GM23338 (cell line): ENCODE measurements at regions not wholly inside any gene's neighbourhood (a gene's known extent, or its start where the extent isn't known, plus 50 kb on each side); places are given as distances from the start of the nearest gene placed in this dataset.

ENCODE experiments used
- ATAC-seq: fragments of 200-7000 bp; cut with Tn5 transposase; 3 replicates; pipeline ENCODE4 v1.9.1; 2020
- DNase-seq: peaks from one replicate; pipeline ENCODE4 v3.0.0-alpha.2; 2015; ENCODE audit warnings: low spot score
- H2AFZ ChIP-seq: fragments of 200-600 bp; sonication (generic); 2 replicates; pipeline ENCODE4 v1.8.0; 2016; ENCODE audit warnings: antibody characterized with exemption, mild to moderate bottlenecking, moderate library complexity
- H3F3A ChIP-seq: fragments of 200-600 bp; sonication (generic); replicated peaks from 2 replicates; pipeline ENCODE4 v1.8.0; 2017; ENCODE audit warnings: antibody characterized with exemption, mixed run types, low read depth
- H3K27ac ChIP-seq: fragments of 200-600 bp; sonication (generic); 2 replicates; pipeline ENCODE4 v1.6.1; 2016; ENCODE audit warnings: low read depth
- H3K27me3 ChIP-seq: fragments of 200-600 bp; sonication (generic); 2 replicates; pipeline ENCODE4 v1.8.0; 2016; ENCODE audit warnings: mild to moderate bottlenecking, mixed run types, moderate library complexity; ENCODE audit not compliant: insufficient read depth
- H3K36me3 ChIP-seq: fragments of 200-600 bp; sonication (generic); 2 replicates; pipeline ENCODE4 v1.8.0; 2016; ENCODE audit warnings: mild to moderate bottlenecking; ENCODE audit not compliant: insufficient read depth
- H3K4me1 ChIP-seq: fragments of 200-600 bp; sonication (generic); 2 replicates; pipeline ENCODE4 v1.8.0; 2016; ENCODE audit warnings: mild to moderate bottlenecking, moderate library complexity; ENCODE audit not compliant: insufficient read depth
- H3K4me2 ChIP-seq: fragments of 200-600 bp; sonication (generic); 2 replicates; pipeline ENCODE4 v1.7.1; 2017; ENCODE audit warnings: mixed run types
- H3K4me3 ChIP-seq: fragments of 200-600 bp; sonication (generic); 2 replicates; pipeline ENCODE4 v1.6.1; 2016; ENCODE audit warnings: mixed run types
- H3K79me2 ChIP-seq: fragments of 200-600 bp; sonication (generic); replicated peaks from 2 replicates; pipeline ENCODE4 v1.8.0; 2017; ENCODE audit warnings: mild to moderate bottlenecking; ENCODE audit not compliant: insufficient read depth
- H3K9me2 ChIP-seq: fragments of 200-600 bp; sonication (generic); 2 replicates; pipeline ENCODE4 v1.8.0; 2017; ENCODE audit not compliant: insufficient read depth
- H4K20me1 ChIP-seq: fragments of 200-600 bp; sonication (generic); replicated peaks from 2 replicates; pipeline ENCODE4 v1.8.0; 2017; ENCODE audit warnings: mild to moderate bottlenecking; ENCODE audit not compliant: insufficient read depth
- H3K27ac Mint-ChIP-seq: 2 replicates; pipeline ENCODE4 v1.8.0; 2020; ENCODE audit warnings: inconsistent platforms, mild to moderate bottlenecking, moderate library complexity, mixed read lengths
- H3K27me3 Mint-ChIP-seq: 3 replicates; pipeline ENCODE4 v1.8.0; 2022; ENCODE audit warnings: low read depth, mild to moderate bottlenecking, moderate library complexity, mixed read lengths, inconsistent platforms; ENCODE audit not compliant: insufficient read depth, poor library complexity
- H3K36me3 Mint-ChIP-seq: 3 replicates; pipeline ENCODE4 v1.8.0; 2021; ENCODE audit warnings: low read depth, mild to moderate bottlenecking, inconsistent platforms, moderate library complexity, mixed read lengths
- H3K4me1 Mint-ChIP-seq: 3 replicates; pipeline ENCODE4 v1.8.0; 2020; ENCODE audit warnings: mild to moderate bottlenecking, inconsistent platforms, mixed read lengths
- H3K4me3 Mint-ChIP-seq: 3 replicates; pipeline ENCODE4 v1.8.0; 2021; ENCODE audit warnings: moderate library complexity, mild to moderate bottlenecking, inconsistent platforms, mixed read lengths
- H3K9me3 Mint-ChIP-seq: 3 replicates; pipeline ENCODE4 v1.8.0; 2020; ENCODE audit warnings: moderate library complexity, mild to moderate bottlenecking, inconsistent platforms, mixed read lengths
- CREB1 ChIP-seq: fragments of 250-450 bp; sonication (Bioruptor Pico); IDR thresholded peaks from 2 replicates; pipeline ENCODE4 v1.5.0; 2020; ENCODE audit warnings: low read depth, mild to moderate bottlenecking, moderate library complexity
- EZH2 ChIP-seq: fragments of 200-600 bp; sonication (generic); IDR thresholded peaks from one replicate; pipeline ENCODE4 v1.8.0; 2017; ENCODE audit warnings: antibody characterized with exemption, mild to moderate bottlenecking, low read depth; ENCODE audit not compliant: unreplicated experiment
- EZH2phosphoT487 ChIP-seq: fragments of 200-600 bp; sonication (generic); IDR thresholded peaks from one replicate; pipeline ENCODE4 v1.8.1; 2018; ENCODE audit warnings: antibody characterized with exemption; ENCODE audit not compliant: unreplicated experiment
- JUNB ChIP-seq: IDR thresholded peaks from one replicate; pipeline ENCODE4 v1.6.1; 2016; ENCODE audit warnings: antibody characterized with exemption; ENCODE audit not compliant: unreplicated experiment
- NANOG ChIP-seq: IDR thresholded peaks from 2 replicates; pipeline ENCODE4 v1.6.1; 2016; ENCODE audit warnings: antibody characterized with exemption, borderline replicate concordance
- POLR2AphosphoS5 ChIP-seq: IDR thresholded peaks from 2 replicates; pipeline ENCODE4 v1.6.1; 2016; ENCODE audit warnings: antibody characterized with exemption, low read depth
- STAT1 ChIP-seq: IDR thresholded peaks from one replicate; pipeline ENCODE4 v1.6.1; 2016; ENCODE audit warnings: antibody characterized with exemption; ENCODE audit not compliant: unreplicated experiment
- ZNF114 ChIP-seq: fragments of 250-450 bp; sonication (Bioruptor Pico); IDR thresholded peaks from 2 replicates; pipeline ENCODE4 v1.5.0; 2020; ENCODE audit warnings: mild to moderate bottlenecking, moderate library complexity
- ZNF331 ChIP-seq: fragments of 250-450 bp; sonication (Bioruptor Pico); IDR thresholded peaks from 2 replicates; pipeline ENCODE4 v1.5.0; 2020; ENCODE audit warnings: low read depth, mild to moderate bottlenecking, moderate library complexity
- TF ChIP-seq, protein P1 (sequence below): fragments of 250-450 bp; sonication (Bioruptor Pico); IDR thresholded peaks from 2 replicates; pipeline ENCODE4 v1.5.0; 2020; ENCODE audit warnings: mild to moderate bottlenecking, moderate library complexity
- TF ChIP-seq, protein P2 (sequence below): IDR thresholded peaks from one replicate; pipeline ENCODE4 v1.6.1; 2018; ENCODE audit warnings: antibody characterized with exemption; ENCODE audit not compliant: unreplicated experiment
- TF ChIP-seq, protein P3 (sequence below): IDR thresholded peaks from 2 replicates; pipeline ENCODE4 v1.6.1; 2016; ENCODE audit warnings: antibody characterized with exemption
- TF ChIP-seq, protein P4 (sequence below), 2 experiments: fragments of 200-600 bp in 1 of 2; sonication (generic) in 1 of 2; conservative IDR thresholded peaks; 2 replicates each; pipeline versions ENCODE4 v1.5.1 to v1.6.1; 2016 to 2017; ENCODE audit warnings: antibody characterized with exemption in 2 of 2, low read depth in 2 of 2, mild to moderate bottlenecking in 2 of 2, moderate library complexity in 1 of 2

DNA sequence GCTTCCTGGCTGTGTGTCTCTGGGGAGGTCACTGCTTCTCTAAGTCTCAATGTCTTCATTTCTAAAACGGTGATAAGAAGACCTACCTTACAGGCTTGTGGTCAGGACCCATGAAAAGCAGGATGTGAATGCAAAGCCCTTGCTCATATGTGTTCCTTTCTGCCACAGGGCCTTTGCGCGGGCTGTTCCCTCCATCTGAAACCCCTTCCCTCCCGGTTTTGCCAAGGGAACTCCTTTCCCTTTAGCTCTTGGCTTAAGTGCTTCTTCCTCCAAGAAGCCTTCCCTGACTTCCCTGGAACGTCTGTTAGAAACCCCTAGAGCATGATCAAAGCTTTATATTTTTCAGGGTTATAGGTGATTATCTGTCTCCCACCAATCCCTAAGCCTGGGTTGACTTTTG, 147.2 kb upstream of the PTPN1 start:
- no peaks in the 10 kb centered on the region for H3K79me2 ChIP-seq
- no peak for DNase-seq
- H3K4me3 Mint-ChIP-seq, result no peak overlapping the region
- no peak for ATAC-seq
- H4K20me1 ChIP-seq, result no peaks in the 10 kb centered on the region
- H3K27me3 Mint-ChIP-seq, result peaks cover 11% of the 10 kb centered on the region
- H3K9me2 ChIP-seq, result no peaks in the 10 kb centered on the region
- H3K27ac Mint-ChIP-seq, result no peak overlapping the region
- no peaks in the 10 kb centered on the region for H3K4me1 ChIP-seq
- H2AFZ ChIP-seq, result no peak overlapping the region
- no peak overlapping the region for H3K4me3 ChIP-seq
- no peaks in the 10 kb centered on the region for H3K27me3 ChIP-seq
- no peak overlapping the region for H3K27ac ChIP-seq
- H3K36me3 ChIP-seq, result no peaks in the 10 kb centered on the region
- TF ChIP-seq ZNF114 (CRISPR knock-in tag), result no peak
- TF ChIP-seq EZH2, result no peak
- TF ChIP-seq, protein P1, sequence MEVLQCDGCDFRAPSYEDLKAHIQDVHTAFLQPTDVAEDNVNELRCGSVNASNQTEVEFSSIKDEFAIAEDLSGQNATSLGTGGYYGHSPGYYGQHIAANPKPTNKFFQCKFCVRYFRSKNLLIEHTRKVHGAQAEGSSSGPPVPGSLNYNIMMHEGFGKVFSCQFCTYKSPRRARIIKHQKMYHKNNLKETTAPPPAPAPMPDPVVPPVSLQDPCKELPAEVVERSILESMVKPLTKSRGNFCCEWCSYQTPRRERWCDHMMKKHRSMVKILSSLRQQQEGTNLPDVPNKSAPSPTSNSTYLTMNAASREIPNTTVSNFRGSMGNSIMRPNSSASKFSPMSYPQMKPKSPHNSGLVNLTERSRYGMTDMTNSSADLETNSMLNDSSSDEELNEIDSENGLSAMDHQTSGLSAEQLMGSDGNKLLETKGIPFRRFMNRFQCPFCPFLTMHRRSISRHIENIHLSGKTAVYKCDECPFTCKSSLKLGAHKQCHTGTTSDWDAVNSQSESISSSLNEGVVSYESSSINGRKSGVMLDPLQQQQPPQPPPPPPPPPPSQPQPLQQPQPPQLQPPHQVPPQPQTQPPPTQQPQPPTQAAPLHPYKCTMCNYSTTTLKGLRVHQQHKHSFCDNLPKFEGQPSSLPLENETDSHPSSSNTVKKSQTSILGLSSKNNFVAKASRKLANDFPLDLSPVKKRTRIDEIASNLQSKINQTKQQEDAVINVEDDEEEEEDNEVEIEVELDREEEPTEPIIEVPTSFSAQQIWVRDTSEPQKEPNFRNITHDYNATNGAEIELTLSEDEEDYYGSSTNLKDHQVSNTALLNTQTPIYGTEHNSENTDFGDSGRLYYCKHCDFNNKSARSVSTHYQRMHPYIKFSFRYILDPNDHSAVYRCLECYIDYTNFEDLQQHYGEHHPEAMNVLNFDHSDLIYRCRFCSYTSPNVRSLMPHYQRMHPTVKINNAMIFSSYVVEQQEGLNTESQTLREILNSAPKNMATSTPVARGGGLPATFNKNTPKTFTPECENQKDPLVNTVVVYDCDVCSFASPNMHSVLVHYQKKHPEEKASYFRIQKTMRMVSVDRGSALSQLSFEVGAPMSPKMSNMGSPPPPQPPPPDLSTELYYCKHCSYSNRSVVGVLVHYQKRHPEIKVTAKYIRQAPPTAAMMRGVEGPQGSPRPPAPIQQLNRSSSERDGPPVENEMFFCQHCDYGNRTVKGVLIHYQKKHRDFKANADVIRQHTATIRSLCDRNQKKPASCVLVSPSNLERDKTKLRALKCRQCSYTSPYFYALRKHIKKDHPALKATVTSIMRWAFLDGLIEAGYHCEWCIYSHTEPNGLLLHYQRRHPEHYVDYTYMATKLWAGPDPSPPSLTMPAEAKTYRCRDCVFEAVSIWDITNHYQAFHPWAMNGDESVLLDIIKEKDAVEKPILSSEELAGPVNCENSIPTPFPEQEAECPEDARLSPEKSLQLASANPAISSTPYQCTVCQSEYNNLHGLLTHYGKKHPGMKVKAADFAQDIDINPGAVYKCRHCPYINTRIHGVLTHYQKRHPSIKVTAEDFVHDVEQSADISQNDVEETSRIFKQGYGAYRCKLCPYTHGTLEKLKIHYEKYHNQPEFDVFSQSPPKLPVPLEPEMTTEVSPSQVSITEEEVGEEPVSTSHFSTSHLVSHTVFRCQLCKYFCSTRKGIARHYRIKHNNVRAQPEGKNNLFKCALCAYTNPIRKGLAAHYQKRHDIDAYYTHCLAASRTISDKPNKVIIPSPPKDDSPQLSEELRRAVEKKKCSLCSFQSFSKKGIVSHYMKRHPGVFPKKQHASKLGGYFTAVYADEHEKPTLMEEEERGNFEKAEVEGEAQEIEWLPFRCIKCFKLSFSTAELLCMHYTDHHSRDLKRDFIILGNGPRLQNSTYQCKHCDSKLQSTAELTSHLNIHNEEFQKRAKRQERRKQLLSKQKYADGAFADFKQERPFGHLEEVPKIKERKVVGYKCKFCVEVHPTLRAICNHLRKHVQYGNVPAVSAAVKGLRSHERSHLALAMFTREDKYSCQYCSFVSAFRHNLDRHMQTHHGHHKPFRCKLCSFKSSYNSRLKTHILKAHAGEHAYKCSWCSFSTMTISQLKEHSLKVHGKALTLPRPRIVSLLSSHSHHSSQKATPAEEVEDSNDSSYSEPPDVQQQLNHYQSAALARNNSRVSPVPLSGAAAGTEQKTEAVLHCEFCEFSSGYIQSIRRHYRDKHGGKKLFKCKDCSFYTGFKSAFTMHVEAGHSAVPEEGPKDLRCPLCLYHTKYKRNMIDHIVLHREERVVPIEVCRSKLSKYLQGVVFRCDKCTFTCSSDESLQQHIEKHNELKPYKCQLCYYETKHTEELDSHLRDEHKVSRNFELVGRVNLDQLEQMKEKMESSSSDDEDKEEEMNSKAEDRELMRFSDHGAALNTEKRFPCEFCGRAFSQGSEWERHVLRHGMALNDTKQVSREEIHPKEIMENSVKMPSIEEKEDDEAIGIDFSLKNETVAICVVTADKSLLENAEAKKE (CRISPR knock-in tag), result no peak
- TF ChIP-seq NANOG, result no peak
- TF ChIP-seq EZH2phosphoT487, result no peak
- TF ChIP-seq CREB1 (CRISPR knock-in tag), result no peak
- TF ChIP-seq, protein P2, sequence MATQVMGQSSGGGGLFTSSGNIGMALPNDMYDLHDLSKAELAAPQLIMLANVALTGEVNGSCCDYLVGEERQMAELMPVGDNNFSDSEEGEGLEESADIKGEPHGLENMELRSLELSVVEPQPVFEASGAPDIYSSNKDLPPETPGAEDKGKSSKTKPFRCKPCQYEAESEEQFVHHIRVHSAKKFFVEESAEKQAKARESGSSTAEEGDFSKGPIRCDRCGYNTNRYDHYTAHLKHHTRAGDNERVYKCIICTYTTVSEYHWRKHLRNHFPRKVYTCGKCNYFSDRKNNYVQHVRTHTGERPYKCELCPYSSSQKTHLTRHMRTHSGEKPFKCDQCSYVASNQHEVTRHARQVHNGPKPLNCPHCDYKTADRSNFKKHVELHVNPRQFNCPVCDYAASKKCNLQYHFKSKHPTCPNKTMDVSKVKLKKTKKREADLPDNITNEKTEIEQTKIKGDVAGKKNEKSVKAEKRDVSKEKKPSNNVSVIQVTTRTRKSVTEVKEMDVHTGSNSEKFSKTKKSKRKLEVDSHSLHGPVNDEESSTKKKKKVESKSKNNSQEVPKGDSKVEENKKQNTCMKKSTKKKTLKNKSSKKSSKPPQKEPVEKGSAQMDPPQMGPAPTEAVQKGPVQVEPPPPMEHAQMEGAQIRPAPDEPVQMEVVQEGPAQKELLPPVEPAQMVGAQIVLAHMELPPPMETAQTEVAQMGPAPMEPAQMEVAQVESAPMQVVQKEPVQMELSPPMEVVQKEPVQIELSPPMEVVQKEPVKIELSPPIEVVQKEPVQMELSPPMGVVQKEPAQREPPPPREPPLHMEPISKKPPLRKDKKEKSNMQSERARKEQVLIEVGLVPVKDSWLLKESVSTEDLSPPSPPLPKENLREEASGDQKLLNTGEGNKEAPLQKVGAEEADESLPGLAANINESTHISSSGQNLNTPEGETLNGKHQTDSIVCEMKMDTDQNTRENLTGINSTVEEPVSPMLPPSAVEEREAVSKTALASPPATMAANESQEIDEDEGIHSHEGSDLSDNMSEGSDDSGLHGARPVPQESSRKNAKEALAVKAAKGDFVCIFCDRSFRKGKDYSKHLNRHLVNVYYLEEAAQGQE, result no peak
- TF ChIP-seq, protein P3, sequence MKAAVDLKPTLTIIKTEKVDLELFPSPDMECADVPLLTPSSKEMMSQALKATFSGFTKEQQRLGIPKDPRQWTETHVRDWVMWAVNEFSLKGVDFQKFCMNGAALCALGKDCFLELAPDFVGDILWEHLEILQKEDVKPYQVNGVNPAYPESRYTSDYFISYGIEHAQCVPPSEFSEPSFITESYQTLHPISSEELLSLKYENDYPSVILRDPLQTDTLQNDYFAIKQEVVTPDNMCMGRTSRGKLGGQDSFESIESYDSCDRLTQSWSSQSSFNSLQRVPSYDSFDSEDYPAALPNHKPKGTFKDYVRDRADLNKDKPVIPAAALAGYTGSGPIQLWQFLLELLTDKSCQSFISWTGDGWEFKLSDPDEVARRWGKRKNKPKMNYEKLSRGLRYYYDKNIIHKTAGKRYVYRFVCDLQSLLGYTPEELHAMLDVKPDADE, result no peak
- no peak for TF ChIP-seq ZNF331 (CRISPR knock-in tag)
- no peak for TF ChIP-seq POLR2AphosphoS5
- no peak for TF ChIP-seq JUNB
- TF ChIP-seq STAT1, result no peak
- TF ChIP-seq, protein P4, sequence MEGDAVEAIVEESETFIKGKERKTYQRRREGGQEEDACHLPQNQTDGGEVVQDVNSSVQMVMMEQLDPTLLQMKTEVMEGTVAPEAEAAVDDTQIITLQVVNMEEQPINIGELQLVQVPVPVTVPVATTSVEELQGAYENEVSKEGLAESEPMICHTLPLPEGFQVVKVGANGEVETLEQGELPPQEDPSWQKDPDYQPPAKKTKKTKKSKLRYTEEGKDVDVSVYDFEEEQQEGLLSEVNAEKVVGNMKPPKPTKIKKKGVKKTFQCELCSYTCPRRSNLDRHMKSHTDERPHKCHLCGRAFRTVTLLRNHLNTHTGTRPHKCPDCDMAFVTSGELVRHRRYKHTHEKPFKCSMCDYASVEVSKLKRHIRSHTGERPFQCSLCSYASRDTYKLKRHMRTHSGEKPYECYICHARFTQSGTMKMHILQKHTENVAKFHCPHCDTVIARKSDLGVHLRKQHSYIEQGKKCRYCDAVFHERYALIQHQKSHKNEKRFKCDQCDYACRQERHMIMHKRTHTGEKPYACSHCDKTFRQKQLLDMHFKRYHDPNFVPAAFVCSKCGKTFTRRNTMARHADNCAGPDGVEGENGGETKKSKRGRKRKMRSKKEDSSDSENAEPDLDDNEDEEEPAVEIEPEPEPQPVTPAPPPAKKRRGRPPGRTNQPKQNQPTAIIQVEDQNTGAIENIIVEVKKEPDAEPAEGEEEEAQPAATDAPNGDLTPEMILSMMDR (conservative IDR thresholded peaks at IDR 0.05; ENCODE audit: low read depth in 2 of 2), result no peak
- peaks cover 7% of the 10 kb centered on the region for H3K4me1 Mint-ChIP-seq
- H3K36me3 Mint-ChIP-seq, result no peaks in the 10 kb centered on the region
- no peaks in the 10 kb centered on the region for H3K9me3 Mint-ChIP-seq
- no peak overlapping the region for H3K4me2 ChIP-seq
- H3F3A ChIP-seq, result no peaks in the 10 kb centered on the region
